GM10266 (cell line): ENCODE measurements at regions not wholly inside any gene's neighbourhood (a gene's known extent, or its start where the extent isn't known, plus 50 kb on each side); places are given as distances from the start of the nearest gene placed in this dataset.

Experiments used
- DNase-seq: peaks from one replicate; pipeline ENCODE4 v3.0.0; 2012; ENCODE audit errors: extremely low spot score
- TF ChIP-seq, protein P1 (sequence below): IDR thresholded peaks from 2 replicates; pipeline ENCODE4 v1.5.1; 2012; ENCODE audit warnings: mild to moderate bottlenecking, low read depth; ENCODE audit not compliant: control insufficient read depth, insufficient read depth; ENCODE audit errors: missing control alignments

DNA sequence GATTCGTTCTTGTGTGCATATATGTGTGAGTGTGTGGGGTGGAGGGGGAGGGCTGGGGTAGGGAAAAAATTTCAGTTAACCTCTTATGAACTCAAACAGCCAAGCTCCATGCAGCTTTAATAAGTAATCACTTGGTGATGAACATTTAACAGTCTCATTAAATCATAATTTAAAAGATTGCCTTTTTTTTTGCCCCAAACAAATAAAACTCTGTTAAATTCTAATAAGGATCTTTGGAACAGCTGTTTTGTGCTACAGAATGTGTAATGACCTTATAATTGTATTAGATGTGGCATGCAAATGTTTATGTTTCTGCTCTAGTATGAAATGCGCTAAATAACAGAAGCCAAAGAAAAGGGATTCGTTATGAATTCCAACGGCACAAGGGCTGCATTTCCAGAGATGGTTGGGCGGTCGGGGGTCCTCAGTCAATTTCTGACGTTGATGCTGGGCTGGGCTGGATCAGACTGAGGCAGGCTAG, 80.0 kb upstream of the RORA start:
- TF ChIP-seq, protein P1, sequence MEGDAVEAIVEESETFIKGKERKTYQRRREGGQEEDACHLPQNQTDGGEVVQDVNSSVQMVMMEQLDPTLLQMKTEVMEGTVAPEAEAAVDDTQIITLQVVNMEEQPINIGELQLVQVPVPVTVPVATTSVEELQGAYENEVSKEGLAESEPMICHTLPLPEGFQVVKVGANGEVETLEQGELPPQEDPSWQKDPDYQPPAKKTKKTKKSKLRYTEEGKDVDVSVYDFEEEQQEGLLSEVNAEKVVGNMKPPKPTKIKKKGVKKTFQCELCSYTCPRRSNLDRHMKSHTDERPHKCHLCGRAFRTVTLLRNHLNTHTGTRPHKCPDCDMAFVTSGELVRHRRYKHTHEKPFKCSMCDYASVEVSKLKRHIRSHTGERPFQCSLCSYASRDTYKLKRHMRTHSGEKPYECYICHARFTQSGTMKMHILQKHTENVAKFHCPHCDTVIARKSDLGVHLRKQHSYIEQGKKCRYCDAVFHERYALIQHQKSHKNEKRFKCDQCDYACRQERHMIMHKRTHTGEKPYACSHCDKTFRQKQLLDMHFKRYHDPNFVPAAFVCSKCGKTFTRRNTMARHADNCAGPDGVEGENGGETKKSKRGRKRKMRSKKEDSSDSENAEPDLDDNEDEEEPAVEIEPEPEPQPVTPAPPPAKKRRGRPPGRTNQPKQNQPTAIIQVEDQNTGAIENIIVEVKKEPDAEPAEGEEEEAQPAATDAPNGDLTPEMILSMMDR, result no peak
- no peak for DNase-seq

- TF ChIP-seq, protein P1, result no peak
- DNase-seq, result no peak
These were observed 79.3 kb upstream of the RORA start for GRCh38 chr15:61308437-61308836.

DNA sequence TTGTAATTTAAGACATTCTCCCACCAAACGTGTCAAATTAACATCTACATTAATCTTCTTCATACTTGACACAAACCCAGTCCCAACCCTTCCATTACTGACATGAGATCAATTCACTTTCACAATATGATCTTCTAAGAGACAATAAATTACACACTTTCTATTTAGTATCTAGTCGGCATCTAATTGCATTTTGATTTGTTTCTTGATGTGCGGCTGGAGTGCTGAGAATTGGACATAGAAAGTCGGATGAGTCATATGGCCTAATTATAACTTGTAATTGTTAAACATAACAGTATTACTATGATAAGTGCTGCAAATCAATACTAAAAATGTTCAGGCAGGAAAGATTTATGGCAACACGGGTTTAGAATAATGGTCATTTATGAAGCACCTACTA, 78.4 kb upstream of the RORA start:
- DNase-seq, result no peak
- TF ChIP-seq, protein P1, result no peak

GRCh38 chr15:61301701-61302100, 72.6 kb upstream of the RORA start:
- no peak for DNase-seq
- TF ChIP-seq, protein P1, result no peak

- no peak for DNase-seq
- TF ChIP-seq, protein P1, result no peak
These were observed 70.1 kb upstream of the RORA start for GRCh38 chr15:61299075-61299763.

GRCh38 chr15:61295239-61295638, 66.1 kb upstream of the RORA start:
- TF ChIP-seq, protein P1, result no peak
- no peak for DNase-seq

DNA sequence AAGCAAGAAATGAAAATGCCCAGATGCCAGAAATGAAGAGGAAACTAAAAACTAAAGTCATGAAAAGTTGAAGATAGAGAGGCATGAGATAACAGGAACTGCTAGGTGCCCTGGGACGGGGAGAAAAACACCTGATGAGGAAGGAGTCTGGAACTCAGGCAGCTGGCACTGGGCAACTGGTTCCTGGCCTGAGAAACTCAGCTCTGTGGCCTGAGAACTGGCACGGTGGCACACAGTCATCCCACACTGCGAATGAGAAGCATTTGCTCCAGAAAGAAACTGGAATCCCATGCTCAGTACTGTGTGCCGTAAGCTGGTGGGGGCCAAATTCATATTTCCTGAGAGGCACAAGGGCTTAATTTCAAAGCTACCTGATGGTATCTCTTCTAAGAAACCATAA, 53.6 kb upstream of the RORA start:
- TF ChIP-seq, protein P1, result no peak
- DNase-seq, result no peak
